ENCODE measurements at regions not wholly inside any gene's neighbourhood (a gene's known extent, or its start where the extent isn't known, plus 50 kb on each side); places are given as distances from the start of the nearest gene placed in this dataset.

DNA sequence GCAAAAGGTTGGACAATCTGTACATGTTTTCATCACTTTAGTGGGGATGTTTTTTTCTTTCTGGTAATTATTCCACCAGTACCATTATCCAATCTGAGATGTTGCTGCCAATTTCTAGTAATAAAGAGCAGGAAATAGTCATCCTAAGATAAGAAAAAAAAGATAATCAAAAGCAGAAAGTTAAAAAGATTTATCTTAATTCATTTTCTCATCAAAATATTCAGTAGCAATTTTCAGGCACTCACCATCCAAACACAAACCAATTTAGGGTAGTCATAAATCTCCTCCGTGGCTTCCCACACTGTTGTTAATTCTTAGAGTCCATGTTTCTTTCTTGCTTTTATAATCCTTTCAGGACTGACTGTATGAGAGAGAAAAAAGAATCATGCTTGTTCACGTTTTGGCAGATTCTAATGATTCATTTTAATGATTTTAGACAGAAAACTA is 263.7 kb upstream of the UGT8 start:
- no peak for DNase-seq (ENCODE audit: low spot score in 2 of 2)
- Histone ChIP-seq H3K36me3 (no peaks in the 10 kb centered on the region), H3K27ac (no peak overlapping the region), H3K4me3 (no peak overlapping the region), H3K27me3 (no peaks in the 10 kb centered on the region), H3K4me1 (no peaks in the 10 kb centered on the region), H3K9me3 (no peaks in the 10 kb centered on the region)
- TF ChIP-seq, protein P1, sequence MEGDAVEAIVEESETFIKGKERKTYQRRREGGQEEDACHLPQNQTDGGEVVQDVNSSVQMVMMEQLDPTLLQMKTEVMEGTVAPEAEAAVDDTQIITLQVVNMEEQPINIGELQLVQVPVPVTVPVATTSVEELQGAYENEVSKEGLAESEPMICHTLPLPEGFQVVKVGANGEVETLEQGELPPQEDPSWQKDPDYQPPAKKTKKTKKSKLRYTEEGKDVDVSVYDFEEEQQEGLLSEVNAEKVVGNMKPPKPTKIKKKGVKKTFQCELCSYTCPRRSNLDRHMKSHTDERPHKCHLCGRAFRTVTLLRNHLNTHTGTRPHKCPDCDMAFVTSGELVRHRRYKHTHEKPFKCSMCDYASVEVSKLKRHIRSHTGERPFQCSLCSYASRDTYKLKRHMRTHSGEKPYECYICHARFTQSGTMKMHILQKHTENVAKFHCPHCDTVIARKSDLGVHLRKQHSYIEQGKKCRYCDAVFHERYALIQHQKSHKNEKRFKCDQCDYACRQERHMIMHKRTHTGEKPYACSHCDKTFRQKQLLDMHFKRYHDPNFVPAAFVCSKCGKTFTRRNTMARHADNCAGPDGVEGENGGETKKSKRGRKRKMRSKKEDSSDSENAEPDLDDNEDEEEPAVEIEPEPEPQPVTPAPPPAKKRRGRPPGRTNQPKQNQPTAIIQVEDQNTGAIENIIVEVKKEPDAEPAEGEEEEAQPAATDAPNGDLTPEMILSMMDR (IDR thresholded peaks at IDR 0.05): no peak
- intact Hi-C loops (cut with DNase I): no loop called here

DNA sequence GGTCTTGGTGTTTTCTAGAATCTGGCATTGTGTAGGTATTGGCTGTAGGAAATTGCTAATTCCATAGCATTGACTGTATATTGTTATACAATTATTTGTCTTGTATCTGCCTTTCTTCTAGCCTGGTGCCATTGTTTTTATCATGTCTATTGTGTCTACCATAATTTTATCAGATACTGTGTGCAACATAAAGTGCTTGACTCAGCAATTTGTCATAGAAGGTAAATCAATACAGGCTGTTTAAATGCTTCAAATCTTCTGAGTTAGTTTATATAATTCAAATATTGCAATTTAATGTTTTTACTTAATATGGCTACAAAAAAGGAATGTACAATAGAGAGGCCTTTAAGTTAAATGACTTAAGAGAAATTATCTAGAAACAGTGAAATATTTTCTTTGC is 263.3 kb upstream of the UGT8 start:
- intact Hi-C loops (cut with DNase I): no loop called here
- no peak overlapping the region for H3K27ac ChIP-seq
- H3K9me3 ChIP-seq: no peaks in the 10 kb centered on the region
- H3K36me3 ChIP-seq: no peaks in the 10 kb centered on the region
- no peaks in the 10 kb centered on the region for H3K4me1 ChIP-seq
- no peak for DNase-seq (ENCODE audit: low spot score in 2 of 2)
- H3K4me3 ChIP-seq: no peak overlapping the region
- H3K27me3 ChIP-seq: no peaks in the 10 kb centered on the region
- TF ChIP-seq, protein P1 (IDR thresholded peaks at IDR 0.05): no peak

DNA sequence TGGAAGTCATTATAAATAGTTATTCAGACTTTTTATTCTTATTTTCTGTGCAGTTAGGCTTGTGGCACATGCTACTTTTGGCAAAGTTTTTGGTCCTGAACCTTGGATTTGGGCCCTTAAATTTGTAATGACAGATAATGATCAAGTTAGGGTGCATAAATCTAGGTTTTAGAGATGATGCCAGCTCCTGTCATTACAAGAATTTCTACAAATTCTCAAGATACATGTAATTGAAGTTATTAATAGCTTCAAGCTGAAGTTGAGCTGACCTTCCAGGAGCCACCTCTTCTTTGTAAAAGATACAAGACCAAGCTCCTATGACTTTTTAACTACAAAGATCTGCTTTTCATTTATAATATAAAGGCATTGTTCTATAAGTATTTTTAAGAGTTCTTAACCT is 255.6 kb upstream of the UGT8 start:
- H3K4me3 ChIP-seq: no peak overlapping the region
- no peaks in the 10 kb centered on the region for H3K4me1 ChIP-seq
- DNase-seq (ENCODE audit: low spot score in 2 of 2): no peak
- no peaks in the 10 kb centered on the region for H3K27me3 ChIP-seq
- no peaks in the 10 kb centered on the region for H3K36me3 ChIP-seq
- H3K27ac ChIP-seq: no peak overlapping the region
- intact Hi-C loops (cut with DNase I): no loop called here
- TF ChIP-seq, protein P1 (IDR thresholded peaks at IDR 0.05): no peak
- no peaks in the 10 kb centered on the region for H3K9me3 ChIP-seq

DNA sequence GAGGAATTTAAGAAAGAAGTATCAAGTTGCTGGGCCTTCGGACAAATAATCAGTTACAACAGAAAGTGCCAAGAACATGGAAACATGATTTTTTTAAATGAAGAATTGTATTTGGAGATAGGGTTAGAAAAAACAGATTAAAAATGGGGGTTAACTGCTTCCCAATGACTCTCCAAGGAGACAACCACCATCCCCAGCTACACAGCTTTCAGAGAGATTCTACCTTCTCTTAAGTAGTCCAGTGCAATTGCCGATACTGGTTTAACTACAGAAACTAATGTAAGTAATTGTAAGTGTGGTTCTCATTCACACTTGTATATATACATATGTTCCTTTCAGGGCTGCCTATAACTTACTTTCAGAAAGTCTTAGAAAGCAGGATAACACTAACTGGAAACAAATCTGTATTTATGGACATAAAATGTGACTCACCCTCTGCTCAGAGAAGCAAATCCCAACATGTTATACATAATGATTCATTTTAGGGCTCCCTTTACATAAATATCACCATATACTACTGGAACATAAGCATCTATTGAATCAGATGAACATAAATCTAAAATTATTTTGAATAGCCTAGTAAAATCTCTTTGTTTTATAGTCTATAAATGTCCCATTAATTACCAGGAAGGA is 248.9 kb upstream of the UGT8 start:
- no peak overlapping the region for H3K4me3 ChIP-seq
- no peak for DNase-seq (ENCODE audit: low spot score in 2 of 2)
- H3K36me3 ChIP-seq: no peaks in the 10 kb centered on the region
- intact Hi-C loops (cut with DNase I): no loop called here
- TF ChIP-seq, protein P1 (IDR thresholded peaks at IDR 0.05): no peak
- H3K27me3 ChIP-seq: no peaks in the 10 kb centered on the region
- H3K9me3 ChIP-seq: peaks cover 0 to 7% of the 10 kb centered on the region in 2 donors
- no peak overlapping the region for H3K27ac ChIP-seq
- H3K4me1 ChIP-seq: no peaks in the 10 kb centered on the region

DNA sequence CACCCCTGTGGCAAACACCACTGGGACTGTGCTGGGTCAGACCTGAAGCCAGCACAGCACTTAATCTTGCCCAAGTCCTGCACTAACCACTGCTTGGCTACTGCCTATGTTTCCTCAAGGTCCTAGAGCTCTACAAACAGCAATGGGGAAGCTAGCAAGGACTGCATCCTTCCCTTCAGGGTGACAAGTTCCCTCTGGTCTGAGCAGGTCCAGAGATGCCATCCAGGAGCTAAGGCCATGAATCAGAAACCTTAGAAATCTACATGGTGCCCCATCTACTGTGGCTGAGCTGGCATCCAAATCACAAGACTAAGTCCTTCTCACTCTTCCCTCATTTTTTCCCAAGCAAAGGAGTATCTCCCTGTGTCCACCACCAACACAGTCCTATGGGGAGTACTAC is 239.7 kb upstream of the UGT8 start:
- intact Hi-C loops (cut with DNase I): no loop called here
- no peak for DNase-seq (ENCODE audit: low spot score in 2 of 2)
- TF ChIP-seq, protein P1 (IDR thresholded peaks at IDR 0.05): no peak
- no peaks in the 10 kb centered on the region for H3K36me3 ChIP-seq
- H3K27me3 ChIP-seq: no peaks in the 10 kb centered on the region
- H3K4me3 ChIP-seq: no peak overlapping the region
- H3K27ac ChIP-seq: no peak overlapping the region
- H3K4me1 ChIP-seq: peaks cover 0 to 2% of the 10 kb centered on the region in 2 donors
- H3K9me3 ChIP-seq: no peaks in the 10 kb centered on the region

DNA sequence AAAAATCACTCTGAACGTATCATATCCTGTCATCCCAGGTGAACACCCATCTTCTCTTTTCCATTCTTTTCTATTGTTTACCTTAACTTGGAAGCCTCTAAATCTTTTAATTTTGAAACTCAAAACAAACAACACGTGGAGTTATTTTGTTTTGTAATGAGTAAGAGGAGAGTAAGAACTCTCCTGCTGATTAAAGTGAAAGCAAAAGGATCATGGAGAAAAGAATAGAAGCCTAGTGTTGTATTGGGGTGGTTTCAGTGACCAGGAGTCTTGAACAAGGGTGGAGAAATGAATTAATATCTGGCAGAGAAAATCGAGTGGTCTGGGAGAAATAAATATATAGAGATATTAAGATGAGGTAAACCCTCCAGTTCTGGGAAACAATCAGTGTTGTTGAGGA is 237.4 kb upstream of the UGT8 start:
- H3K9me3 ChIP-seq: no peaks in the 10 kb centered on the region
- no peaks in the 10 kb centered on the region for H3K27me3 ChIP-seq
- no peak overlapping the region for H3K27ac ChIP-seq
- peaks cover 0 to 6% of the 10 kb centered on the region in 2 donors for H3K4me1 ChIP-seq
- H3K4me3 ChIP-seq: no peak overlapping the region
- DNase-seq (ENCODE audit: low spot score in 2 of 2): no peak
- no peaks in the 10 kb centered on the region for H3K36me3 ChIP-seq
- intact Hi-C loops (cut with DNase I): no loop called here
- TF ChIP-seq, protein P1 (IDR thresholded peaks at IDR 0.05): no peak

All from ascending aorta (tissue), 2 donors.